ENCODE measurements at regions not wholly inside any gene's neighbourhood (a gene's known extent, or its start where the extent isn't known, plus 50 kb on each side); places are given as distances from the start of the nearest gene placed in this dataset.
"Not testable (repeated sequence)": the region's sequence is repeated elsewhere in the genome, so short reads cannot be mapped to it uniquely, and the experiment has no call there.

- no peak for DNase-seq
These were observed 319.0 kb downstream of the ZNF536 start for GRCh38 chr19:30690935-30691818.

DNA sequence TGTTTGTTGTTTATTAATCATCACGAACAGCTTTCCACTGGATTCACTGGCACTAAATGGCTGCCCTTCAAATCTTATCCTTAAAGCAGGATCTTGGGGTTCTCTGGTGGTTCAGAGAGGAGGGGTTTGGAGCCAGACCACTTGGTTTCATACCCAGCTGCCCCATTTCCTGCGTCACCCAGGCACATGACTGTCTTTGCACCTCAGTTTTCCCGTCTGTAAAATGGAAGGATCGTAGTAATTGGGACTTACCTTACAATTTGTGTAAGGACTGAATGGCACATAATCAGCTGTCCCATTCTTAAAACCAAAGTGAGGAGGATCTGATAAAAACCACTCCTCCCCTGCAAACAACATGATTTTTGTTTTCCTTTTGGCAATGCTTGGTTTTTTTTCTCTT lies 318.3 kb downstream of the ZNF536 start:
- no peak for DNase-seq

GRCh38 chr19:30689474-30689873 lies 317.3 kb downstream of the ZNF536 start:
- no peak for DNase-seq

DNA sequence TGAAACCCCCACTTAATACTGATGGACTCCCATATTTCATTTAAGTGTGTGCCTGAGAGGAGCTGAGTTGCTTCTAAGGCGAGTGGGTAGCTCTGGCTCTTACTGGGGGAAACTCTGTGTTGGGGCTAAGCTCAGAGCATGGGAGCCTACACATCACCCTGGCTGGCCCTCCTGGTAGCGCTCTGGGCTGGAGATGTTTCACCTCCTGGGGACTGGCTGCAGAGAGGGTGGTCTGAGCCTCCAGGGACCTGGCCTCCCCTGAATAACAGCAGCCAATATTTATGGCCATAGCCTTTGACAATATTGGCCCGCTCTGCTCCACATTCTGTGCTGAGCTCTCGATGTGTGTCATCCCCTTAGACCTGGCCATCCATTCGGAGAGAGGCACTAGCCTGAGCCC lies 316.5 kb downstream of the ZNF536 start:
- no peak for DNase-seq

GRCh38 chr19:30686826-30687566 lies 314.8 kb downstream of the ZNF536 start:
- no peak for DNase-seq

GRCh38 chr19:30686176-30686820 lies 314.1 kb downstream of the ZNF536 start:
- DNase-seq: no peak

GRCh38 chr19:30685426-30686000 lies 313.3 kb downstream of the ZNF536 start:
- DNase-seq: no peak

DNA sequence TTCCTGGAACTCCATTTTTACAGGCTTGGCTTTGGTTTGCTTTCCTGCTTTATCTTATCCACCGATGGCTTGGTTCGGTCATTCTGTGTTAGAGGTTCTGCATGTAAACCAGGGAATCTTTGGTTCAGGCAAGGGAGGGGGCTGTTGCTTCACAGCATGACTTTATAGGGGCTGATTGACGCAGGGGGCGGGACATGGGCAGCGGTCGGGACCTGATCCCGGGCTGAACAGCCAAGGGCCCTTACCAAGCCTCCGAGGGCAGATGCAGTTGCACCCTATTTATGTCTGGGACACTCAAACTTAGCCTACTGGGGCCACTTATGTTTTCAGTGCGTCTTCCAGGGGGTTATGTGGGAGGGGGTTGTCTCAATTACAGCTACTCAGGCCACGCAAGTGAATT lies 312.4 kb downstream of the ZNF536 start:
- DNase-seq: no peak

DNA sequence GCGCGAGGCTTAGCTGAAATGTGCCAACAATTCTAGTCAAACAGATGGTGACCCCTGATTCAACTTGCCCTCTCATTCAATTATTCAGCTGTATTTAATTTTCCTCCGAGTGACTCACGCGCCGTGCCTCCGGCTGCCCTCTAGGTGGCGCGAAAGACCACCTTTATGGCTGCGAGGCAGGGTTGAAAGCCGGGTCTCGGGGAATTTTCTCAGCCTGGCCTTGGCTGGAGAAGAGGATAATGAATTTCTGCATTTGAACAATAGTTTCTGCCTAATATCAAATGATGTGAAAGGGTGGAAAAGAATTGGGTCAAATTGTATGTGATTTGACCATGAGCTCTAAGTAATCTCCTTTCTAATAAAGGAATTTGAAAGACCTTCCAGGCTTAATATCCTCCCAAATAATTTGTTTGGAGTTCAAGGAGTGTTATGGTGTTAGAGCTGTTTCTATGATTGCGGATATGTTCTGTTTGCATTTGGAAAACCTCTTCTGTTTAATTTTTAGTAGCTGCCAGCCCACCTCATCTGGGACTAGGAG lies 310.9 kb downstream of the ZNF536 start:
- peak; percentile 29 for DNase-seq

DNA sequence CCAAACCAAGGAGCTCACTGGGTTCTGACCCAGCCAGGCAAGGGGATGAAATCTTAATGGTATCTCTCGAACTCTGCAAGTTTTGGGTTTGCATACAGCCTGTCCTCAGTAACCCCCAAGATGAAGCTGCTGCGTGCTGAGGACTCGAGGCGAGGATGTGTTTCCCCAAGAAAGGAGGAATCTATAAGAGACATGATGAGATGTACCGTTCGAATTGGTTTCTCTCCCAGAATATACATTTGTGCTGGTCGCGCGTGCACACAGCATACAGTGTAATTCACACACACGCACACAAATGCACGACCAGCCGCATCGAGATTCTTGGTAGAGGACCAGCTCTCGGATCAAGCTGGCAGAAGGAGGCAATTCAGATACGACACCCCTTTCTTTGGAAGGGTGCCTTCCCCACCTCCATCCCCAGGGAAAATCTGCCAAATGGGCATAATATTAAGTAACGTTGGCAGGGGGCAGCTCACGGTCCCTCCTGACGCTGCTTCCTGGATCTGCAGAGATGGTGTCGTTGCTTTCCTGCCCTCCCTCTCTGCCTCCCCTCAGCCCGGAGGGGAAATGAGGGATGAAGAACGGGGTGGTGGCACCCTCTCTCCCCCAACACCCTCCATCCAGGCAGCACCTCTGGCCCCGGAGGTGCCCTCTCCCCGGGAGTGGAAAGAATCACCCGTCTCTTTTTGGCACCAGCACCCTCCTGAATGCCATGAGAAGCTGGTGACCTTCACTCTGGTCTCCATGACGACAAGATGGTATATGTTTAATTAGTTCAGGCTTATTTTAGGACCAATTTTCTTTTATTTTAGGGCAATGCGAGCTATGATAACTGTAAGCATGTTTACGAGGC lies 310.2 kb downstream of the ZNF536 start:
- DNase-seq: no peak

DNA sequence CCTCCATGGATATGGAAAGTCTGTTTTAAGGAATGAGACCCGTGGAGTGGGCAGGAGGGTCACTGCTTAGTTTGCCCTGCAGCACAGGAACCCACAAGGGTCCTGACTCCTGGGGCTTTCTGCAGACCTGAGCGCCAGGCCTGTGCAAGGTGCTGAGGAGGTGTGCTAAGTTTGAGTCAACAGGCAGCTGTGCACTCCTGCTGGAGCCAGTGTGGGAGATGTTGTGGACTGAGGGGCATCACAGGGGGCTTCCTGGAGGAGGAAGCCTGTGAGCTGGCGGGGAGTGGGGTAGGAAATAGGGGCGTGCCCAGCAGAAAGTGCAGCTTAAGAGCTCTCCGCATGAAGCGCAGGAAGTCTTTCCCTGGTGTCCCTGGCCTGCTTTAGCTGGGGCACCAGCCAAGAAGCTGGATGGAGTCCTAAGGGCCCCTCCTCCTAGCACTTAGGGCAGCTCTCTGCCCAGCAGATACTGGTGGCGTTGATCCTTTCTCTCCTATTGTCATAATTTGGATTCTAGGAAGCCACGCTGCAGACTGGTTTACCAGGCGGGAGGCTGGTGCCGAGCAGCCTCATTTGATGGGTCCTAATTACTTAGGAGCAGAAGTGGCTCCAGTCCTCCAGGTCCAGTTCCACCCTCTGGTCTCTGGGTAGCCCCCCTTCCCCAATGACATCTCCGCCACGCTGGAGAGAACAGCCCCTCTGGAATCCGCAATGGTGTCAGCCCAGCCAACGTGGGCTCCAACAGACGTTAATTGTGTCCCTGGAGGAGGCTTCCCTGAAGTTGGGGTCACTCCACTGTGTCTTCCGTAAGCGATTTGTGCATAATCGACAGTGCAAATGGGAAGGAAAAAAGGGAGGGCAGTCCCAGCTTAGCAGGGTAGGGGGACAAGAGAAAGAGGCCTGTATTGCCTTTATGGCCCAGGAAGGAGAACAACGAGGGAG lies 309.2 kb downstream of the ZNF536 start:
- no peak for DNase-seq

DNA sequence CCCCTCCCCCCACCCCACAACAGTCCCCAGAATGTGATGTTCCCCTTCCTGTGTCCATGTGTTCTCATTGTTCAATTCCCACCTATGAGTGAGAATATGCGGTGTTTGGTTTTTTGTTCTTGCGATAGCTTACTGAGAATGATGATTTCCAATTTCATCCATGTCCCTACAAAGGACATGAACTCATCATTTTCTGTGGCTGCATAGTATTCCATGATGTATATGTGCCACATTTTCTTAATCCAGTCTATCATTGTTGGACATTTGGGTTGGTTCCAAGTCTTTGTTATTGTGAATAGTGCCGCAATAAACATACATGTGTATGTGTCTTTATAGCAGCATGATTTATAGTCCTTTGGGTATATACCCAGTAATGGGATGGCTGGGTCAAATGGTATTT lies 308.2 kb downstream of the ZNF536 start:
- not testable (repeated sequence) for DNase-seq

DNA sequence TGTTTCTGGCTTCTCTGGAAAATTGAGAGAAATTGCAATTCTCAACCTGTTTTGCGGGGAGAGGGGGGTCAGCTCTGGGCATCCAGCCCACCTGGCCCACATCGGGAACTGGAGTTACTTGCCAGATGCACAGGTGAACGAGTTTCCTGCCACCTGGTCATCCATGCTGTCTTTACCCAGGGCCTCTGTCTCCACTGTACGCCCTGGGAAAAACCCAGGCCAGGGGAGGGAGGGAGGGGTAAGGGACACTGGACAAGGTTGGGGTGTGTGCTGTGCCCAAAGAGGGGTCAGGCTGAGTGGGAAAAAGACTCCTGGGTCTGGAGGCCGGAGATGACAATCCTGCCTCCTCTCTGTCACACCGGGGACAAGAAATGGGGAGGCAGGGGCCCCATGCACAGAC lies 307.6 kb downstream of the ZNF536 start:
- DNase-seq: no peak

DNA sequence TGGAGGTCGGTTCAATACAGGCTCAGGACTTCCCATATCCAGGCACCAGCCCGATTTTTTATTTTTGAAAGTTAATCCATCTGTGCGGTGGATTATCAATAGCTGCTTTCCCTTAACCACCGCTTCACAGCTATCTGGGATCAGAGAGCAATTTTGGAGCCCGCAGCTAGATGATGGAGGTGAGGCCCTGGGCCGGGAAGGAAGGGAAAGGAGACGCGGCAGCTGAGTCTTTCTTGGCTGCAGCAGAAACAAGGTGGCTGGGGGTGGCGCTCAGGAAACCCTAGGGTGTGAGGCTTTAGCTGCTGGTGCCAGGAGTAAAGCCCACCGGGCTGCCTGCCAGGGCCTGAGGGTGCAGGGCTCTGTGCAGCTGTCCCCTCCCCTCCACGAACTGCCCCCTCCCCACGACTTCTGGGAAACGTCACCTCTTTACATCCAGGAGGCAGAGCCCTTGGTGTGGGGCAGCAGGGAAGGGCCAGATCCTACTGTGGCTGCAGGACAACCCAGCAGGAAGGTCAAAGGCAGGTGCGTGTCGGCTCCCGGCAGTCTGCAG lies 307.0 kb downstream of the ZNF536 start:
- DNase-seq: no peak

DNA sequence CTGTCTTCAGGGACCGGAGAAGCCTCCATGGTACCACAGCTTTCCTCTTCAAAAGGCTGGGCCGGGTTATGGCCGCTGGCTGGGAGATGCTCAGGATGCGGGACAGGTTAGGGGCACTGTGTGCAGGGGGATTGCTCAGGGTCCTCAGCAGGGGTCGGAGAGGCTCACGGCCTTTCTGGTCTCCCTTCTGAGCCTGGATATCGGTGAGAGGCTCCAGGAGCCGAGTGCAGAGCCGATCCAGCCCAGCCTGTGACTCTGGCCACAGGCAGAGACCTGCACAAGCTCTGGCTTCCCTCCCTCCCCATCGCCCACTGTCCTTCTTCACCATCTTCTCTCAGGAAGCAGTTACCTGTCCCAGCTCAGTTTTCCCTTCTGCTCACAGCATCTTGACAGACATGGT lies 306.0 kb downstream of the ZNF536 start:
- DNase-seq: no peak

DNA sequence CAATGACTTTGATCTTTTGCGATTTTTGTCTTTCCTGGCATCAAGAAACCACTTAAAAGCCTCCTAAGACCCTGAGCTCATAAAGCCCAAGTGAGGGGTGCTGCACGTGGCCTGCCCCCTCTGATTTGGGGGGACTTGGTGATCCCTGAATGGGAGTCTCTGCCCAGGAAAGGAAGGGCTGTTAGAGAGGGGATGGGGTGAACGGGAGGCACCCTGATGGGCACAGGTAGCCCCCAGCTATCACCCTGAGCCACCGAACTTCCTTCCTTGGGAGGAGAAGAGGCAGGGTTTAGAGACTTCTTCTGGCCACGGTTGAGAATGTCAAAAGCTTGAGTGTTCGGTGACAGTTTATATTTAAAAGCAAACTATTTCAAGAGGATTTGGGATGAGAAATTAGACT lies 305.5 kb downstream of the ZNF536 start:
- no peak for DNase-seq

- DNase-seq: no peak
These were observed 305.0 kb downstream of the ZNF536 start for GRCh38 chr19:30676990-30677679.

DNA sequence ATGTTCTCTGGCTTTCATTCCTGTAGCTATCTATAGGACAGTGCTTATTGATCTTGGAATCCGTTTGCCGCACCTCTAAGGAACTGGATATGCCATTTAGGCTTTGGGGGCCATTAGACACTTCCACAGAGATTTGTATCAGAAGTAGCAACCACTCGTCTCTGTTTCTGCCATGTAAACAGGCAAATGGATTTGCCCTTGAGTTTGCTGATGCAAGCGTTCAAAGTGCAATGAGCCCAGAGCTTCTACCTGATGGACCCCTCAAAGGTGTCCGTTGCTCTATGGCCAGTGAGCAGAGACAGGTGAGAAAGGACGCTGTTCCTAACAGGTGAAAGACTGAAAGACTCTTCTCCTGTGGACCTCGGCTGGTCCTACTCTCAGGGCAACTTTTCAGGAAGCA lies 302.9 kb downstream of the ZNF536 start:
- no peak for DNase-seq

DNA sequence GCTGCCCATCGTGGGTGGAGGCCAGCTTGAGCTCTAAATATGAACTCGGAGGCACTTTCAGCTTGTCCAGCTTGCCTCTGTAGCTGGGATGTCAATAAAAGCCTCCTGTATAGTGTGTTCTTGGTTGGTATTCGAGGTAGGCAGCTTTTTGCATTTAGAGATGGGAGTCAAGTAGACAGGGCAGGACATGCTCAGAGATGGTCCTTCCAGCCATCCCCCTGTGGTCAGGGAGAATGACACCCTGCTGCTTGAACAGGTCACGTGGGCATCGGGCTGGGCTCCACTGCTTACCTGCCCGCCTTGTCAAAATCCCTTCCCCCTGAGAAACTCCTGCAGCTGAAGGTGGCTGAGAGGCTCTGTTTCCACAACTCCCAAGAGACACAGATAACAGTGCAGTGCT lies 302.5 kb downstream of the ZNF536 start:
- DNase-seq: no peak

DNA sequence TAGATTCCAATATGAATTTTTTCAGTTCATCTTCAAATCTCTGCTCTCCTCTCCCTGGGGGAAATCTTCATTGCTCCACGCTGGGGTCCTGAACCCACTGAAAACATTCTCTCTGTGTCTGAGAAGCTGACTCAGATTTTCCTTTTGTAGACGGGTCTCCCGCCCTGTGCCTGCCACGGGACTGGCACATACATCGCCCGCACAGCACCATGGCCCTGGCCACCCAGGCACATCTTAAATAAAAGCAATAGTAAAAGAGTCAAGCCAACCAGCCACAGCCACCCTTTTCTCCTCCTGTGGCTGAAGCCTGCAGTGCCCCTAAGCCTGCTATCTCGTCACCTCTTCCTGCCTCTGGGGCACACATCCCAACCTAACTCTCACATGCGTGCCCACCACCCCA lies 301.2 kb downstream of the ZNF536 start:
- DNase-seq: no peak

All from NCI-H526 treated with DMSO at 0.1 percent for 48 hours (cell line).